Naive thymus-derived CD4-positive, alpha-beta T cell (primary cell): ENCODE measurements at regions not wholly inside any gene's neighbourhood (a gene's known extent, or its start where the extent isn't known, plus 50 kb on each side); places are given as distances from the start of the nearest gene placed in this dataset.

Experiments used
- ATAC-seq: fragments of 150-1000 bp; cut with Tn5 transposase; 2 replicates; pipeline ENCODE4 v1.10.0; 2021; ENCODE audit warnings: mild to moderate bottlenecking, moderate library complexity
- CTCF ChIA-PET: fragments of 350-600 bp; sonication (Branson Sonifier 250); formaldehyde crosslinking; loops from one replicate; lab custom pipeline; 2021; ENCODE audit warnings: antibody characterized with exemption; lab: Charles Lee
- POLR2A ChIA-PET: fragments of 350-600 bp; sonication (Branson Sonifier 250); formaldehyde crosslinking; loops from one replicate; lab custom pipeline; 2021; ENCODE audit warnings: antibody characterized with exemption, inconsistent platforms; lab: Charles Lee
- DNase-seq, 9 donors: peaks; one replicate each; pipeline versions ENCODE4 v3.0.0 to v3.0.0-alpha.2; 2020 to 2022; ENCODE audit warnings: mixed read lengths in 1 of 9
- H3K27ac ChIP-seq: one replicate; pipeline ENCODE4 v1.7.0; 2013; ENCODE audit warnings: mild to moderate bottlenecking, low read depth, low read length, moderate library complexity
- H3K27me3 ChIP-seq, 2 donors: one replicate each; pipeline ENCODE4 v1.7.0; 2013; ENCODE audit warnings: low read length in 2 of 2, mild to moderate bottlenecking in 2 of 2, moderate library complexity in 2 of 2; ENCODE audit not compliant: control insufficient read depth in 2 of 2, insufficient read depth in 2 of 2
- H3K36me3 ChIP-seq, 3 experiments: 1 replicate in 2 of 3; 2 replicates in 1 of 3; pipeline ENCODE4 v1.7.0; 2013; ENCODE audit warnings: low read length in 3 of 3, mild to moderate bottlenecking in 3 of 3, moderate library complexity in 1 of 3; ENCODE audit not compliant: insufficient read depth in 3 of 3, control insufficient read depth in 2 of 3
- H3K4me1 ChIP-seq, 2 donors: one replicate each; pipeline ENCODE4 v1.7.0; 2013; ENCODE audit warnings: low read length in 2 of 2, mild to moderate bottlenecking in 2 of 2, moderate library complexity in 1 of 2; ENCODE audit not compliant: control insufficient read depth in 2 of 2, insufficient read depth in 2 of 2
- H3K4me3 ChIP-seq: 2 replicates; pipeline ENCODE4 v1.7.0; 2013; ENCODE audit warnings: mild to moderate bottlenecking, low read length
- H3K9me3 ChIP-seq, 3 experiments: 1 replicate in 2 of 3; 2 replicates in 1 of 3; pipeline ENCODE4 v1.7.0; 2013; ENCODE audit warnings: low read length in 3 of 3; ENCODE audit not compliant: control insufficient read depth in 2 of 3
- H3K27ac Mint-ChIP-seq, 9 donors: one replicate each; pipeline ENCODE4 v1.8.0; 2020 to 2022; ENCODE audit warnings: mixed read lengths in 9 of 9, mild to moderate bottlenecking in 8 of 9, moderate library complexity in 5 of 9, inconsistent platforms in 2 of 9
- H3K27me3 Mint-ChIP-seq, 5 donors: one replicate each; pipeline ENCODE4 v1.8.0; 2021 to 2022; ENCODE audit warnings: mixed read lengths in 5 of 5, mild to moderate bottlenecking in 1 of 5
- H3K36me3 Mint-ChIP-seq, 5 donors: one replicate each; pipeline ENCODE4 v1.8.0; 2020 to 2022; ENCODE audit warnings: mixed read lengths in 5 of 5, mild to moderate bottlenecking in 3 of 5, inconsistent platforms in 1 of 5
- H3K4me1 Mint-ChIP-seq, 7 donors: one replicate each; pipeline ENCODE4 v1.8.0; 2020 to 2022; ENCODE audit warnings: mixed read lengths in 7 of 7, mild to moderate bottlenecking in 3 of 7, inconsistent platforms in 1 of 7
- H3K4me3 Mint-ChIP-seq, 10 donors: one replicate each; pipeline ENCODE4 v1.8.0; 2020 to 2022; ENCODE audit warnings: mild to moderate bottlenecking in 10 of 10, mixed read lengths in 10 of 10, moderate library complexity in 6 of 10, inconsistent platforms in 2 of 10
- H3K9me3 Mint-ChIP-seq, 11 donors: one replicate each; pipeline ENCODE4 v1.8.0; 2020 to 2022; ENCODE audit warnings: mixed read lengths in 11 of 11, mild to moderate bottlenecking in 4 of 11, inconsistent platforms in 1 of 11, moderate library complexity in 1 of 11
- intact Hi-C, 2 donors: fragments of 100-400 bp; cut with micrococcal nuclease; formaldehyde crosslinking; loops; one replicate each; pipeline ENCODE4 v1.15.1; 2023

DNA sequence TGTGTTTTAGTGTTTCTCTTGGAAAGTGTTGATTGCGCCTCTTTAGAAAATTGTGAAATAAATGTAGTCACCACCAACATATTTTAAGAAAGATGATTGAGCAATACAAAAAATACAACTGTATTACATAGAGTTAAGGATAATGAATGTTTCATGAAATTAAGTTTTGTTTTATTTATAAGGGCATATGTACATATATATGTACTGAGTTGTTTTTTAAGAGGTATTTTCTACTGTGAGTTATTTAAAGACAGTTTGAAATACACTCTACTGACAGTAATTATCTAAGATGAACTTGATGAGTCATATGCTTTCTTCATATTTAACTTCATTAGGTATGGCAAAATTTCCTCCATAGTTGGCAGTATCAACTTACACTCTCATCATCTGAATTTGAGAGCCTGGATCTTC is 411.7 kb downstream of the HS3ST3B1 start:
- ChIA-PET CTCF (no interaction called here), POLR2A (no interaction called here)
- Histone ChIP-seq H3K27ac (no peak overlapping the region), H3K4me1 (no peaks in the 10 kb centered on the region), H3K4me3 (no peak overlapping the region), H3K27me3 (no peaks in the 10 kb centered on the region), H3K9me3 (no peaks in the 10 kb centered on the region), H3K36me3 (no peaks in the 10 kb centered on the region)
- Mint-ChIP-seq H3K27ac (no peak overlapping the region), H3K27me3 (peaks cover 0 to 7% (median 3%) of the 10 kb centered on the region in 5 donors), H3K4me3 (no peak overlapping the region), H3K36me3 (no peaks in the 10 kb centered on the region), H3K9me3 (peaks cover 0 to 1% (median 0%) of the 10 kb centered on the region in 11 donors), H3K4me1 (no peaks in the 10 kb centered on the region)
- no peak for ATAC-seq
- intact Hi-C loops, result no loop called here
- DNase-seq, result no peak

DNA sequence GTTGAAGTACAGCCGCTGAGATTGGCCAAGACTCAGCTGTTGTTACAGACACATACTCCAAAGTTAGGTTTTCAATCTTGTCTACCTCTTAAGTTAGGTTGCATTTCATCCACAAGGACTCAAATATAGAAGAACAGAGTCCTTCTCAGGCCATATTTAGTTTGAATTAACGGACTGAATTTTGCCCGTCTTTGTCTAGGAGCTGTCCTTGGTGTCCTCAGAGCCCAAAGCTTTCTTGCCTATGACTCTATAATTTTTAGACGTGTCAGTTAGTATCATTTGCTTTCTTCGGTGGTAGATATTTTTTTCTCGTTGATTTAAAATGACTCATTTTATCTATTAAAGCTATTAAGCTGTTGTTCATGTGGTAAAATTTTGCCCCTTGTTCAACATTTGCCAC is 403.2 kb downstream of the HS3ST3B1 start:
- Histone ChIP-seq H3K9me3 (no peaks in the 10 kb centered on the region), H3K27me3 (no peaks in the 10 kb centered on the region), H3K36me3 (no peaks in the 10 kb centered on the region), H3K4me1 (no peaks in the 10 kb centered on the region), H3K4me3 (no peak overlapping the region), H3K27ac (no peak overlapping the region)
- H3K4me3 Mint-ChIP-seq, result no peak overlapping the region
- no peaks in the 10 kb centered on the region for H3K27me3 Mint-ChIP-seq
- CTCF ChIA-PET, result no interaction called here
- no peak for ATAC-seq
- POLR2A ChIA-PET, result no interaction called here
- no peaks in the 10 kb centered on the region for H3K4me1 Mint-ChIP-seq
- no peaks in the 10 kb centered on the region for H3K36me3 Mint-ChIP-seq
- intact Hi-C loops, result no loop called here
- DNase-seq, result no peak
- H3K9me3 Mint-ChIP-seq, result no peaks in the 10 kb centered on the region
- no peak overlapping the region for H3K27ac Mint-ChIP-seq

DNA sequence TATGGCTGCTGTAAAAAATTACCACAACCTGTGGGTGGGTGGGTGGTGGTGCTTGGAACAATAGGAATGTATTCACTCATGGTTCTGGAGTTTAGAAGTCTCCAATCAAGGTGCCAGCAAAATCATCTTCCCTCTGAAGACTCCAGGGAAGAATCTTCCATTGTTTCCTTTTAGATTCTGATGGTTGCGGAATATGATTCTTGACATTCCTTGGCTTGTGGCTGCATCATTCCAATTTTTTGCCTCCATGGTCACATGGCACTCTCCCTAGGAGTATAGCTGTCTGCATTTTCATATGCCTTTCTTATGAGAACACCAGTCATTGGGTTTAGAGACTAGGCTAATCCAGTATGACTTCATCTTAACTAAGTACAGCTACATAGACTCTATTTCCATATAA is 401.0 kb downstream of the HS3ST3B1 start:
- CTCF ChIA-PET, result no interaction called here
- no peaks in the 10 kb centered on the region for H3K9me3 ChIP-seq
- H3K4me3 ChIP-seq, result no peak overlapping the region
- no peaks in the 10 kb centered on the region for H3K4me1 ChIP-seq
- H3K9me3 Mint-ChIP-seq, result no peaks in the 10 kb centered on the region
- no peak overlapping the region for H3K27ac Mint-ChIP-seq
- no peaks in the 10 kb centered on the region for H3K4me1 Mint-ChIP-seq
- H3K4me3 Mint-ChIP-seq, result no peak overlapping the region
- intact Hi-C loops, result no loop called here
- no peak for ATAC-seq
- POLR2A ChIA-PET, result no interaction called here
- no peak for DNase-seq
- no peak overlapping the region for H3K27ac ChIP-seq
- H3K36me3 Mint-ChIP-seq, result no peaks in the 10 kb centered on the region
- no peaks in the 10 kb centered on the region for H3K27me3 ChIP-seq
- H3K27me3 Mint-ChIP-seq, result no peaks in the 10 kb centered on the region
- no peaks in the 10 kb centered on the region for H3K36me3 ChIP-seq

DNA sequence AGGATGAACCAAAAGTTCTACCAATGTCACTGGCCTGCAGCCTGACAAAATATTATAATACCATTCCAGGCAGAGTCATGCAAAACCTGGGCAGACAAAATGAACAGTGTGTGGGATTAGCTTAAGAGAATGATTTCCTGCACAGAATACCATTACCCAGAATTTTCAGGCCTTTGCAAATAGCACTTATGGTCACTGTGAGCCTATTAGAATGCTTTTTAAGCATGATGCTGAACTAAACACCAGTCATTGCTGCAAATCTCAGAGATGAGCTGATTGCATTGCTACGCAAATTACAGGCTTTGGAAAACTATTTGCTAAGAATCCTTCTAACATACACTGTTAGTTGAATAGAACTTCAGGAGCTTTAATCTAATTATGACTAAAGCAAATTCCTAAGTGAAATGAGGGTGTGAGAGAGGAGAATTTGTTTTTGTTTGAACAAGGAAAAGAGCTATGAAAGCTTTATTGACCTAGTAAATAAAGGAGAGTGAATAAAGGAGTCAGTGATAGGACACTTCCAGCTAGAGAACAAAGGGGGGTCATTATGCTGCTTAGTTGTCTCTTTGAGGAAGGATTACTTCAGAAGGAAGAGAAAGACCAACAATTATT is 398.8 kb downstream of the HS3ST3B1 start:
- Histone ChIP-seq H3K36me3 (no peaks in the 10 kb centered on the region), H3K9me3 (no peaks in the 10 kb centered on the region), H3K27me3 (no peaks in the 10 kb centered on the region), H3K4me1 (no peaks in the 10 kb centered on the region), H3K27ac (no peak overlapping the region), H3K4me3 (no peak overlapping the region)
- DNase-seq (no peak), ATAC-seq (no peak)
- CTCF ChIA-PET, result no interaction called here
- POLR2A ChIA-PET, result no interaction called here
- H3K27ac Mint-ChIP-seq, result no peak overlapping the region
- H3K9me3 Mint-ChIP-seq, result no peaks in the 10 kb centered on the region
- no peaks in the 10 kb centered on the region for H3K36me3 Mint-ChIP-seq
- intact Hi-C loops, result no loop called here
- H3K4me3 Mint-ChIP-seq, result no peak overlapping the region
- peaks cover 0 to 3% (median 0%) of the 10 kb centered on the region in 7 donors for H3K4me1 Mint-ChIP-seq
- peaks cover 0 to 4% (median 0%) of the 10 kb centered on the region in 5 donors for H3K27me3 Mint-ChIP-seq

DNA sequence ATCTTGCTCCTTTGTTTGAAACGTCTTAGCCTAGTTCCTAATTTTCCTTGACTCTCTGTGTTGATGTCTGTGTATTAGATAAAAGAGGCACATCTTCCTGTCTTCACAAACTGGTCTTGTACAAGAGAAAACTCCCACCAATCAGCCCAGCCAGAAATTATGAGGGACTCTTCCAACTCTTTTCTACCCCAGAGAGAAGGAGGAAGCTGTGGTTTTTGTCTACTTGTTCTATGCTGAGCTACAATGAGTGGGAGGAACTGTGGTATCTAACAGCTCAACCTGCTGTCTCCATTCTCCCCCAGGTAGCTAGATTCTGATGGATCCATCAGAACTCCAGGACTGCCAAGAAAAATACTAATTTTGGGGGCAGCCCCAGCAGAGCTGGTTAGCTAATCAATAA is 392.5 kb downstream of the HS3ST3B1 start:
- Histone ChIP-seq H3K36me3 (no peaks in the 10 kb centered on the region), H3K4me3 (no peak overlapping the region), H3K4me1 (peaks cover 0 to 4% of the 10 kb centered on the region in 2 donors), H3K27ac (no peak overlapping the region), H3K27me3 (no peaks in the 10 kb centered on the region), H3K9me3 (no peaks in the 10 kb centered on the region)
- peaks cover 0 to 9% (median 0%) of the 10 kb centered on the region in 5 donors for H3K27me3 Mint-ChIP-seq
- H3K36me3 Mint-ChIP-seq, result peaks cover 0 to 18% (median 0%) of the 10 kb centered on the region in 5 donors
- ATAC-seq (peak; percentile 57), DNase-seq (peak in 3 of 9 donors; percentile 6 to 27 (median 14))
- H3K9me3 Mint-ChIP-seq, result peaks cover 0 to 40% (median 19%) of the 10 kb centered on the region in 11 donors
- ChIA-PET CTCF (no interaction called here), POLR2A (no interaction called here)
- intact Hi-C loops, result no loop called here
- peak overlapping the region in 2 of 9 donors; percentile 27 to 33 for H3K27ac Mint-ChIP-seq
- peaks cover 0 to 18% (median 14%) of the 10 kb centered on the region in 7 donors for H3K4me1 Mint-ChIP-seq
- H3K4me3 Mint-ChIP-seq, result peak overlapping the region in 6 of 10 donors; percentile 9 to 26 (median 24)

DNA sequence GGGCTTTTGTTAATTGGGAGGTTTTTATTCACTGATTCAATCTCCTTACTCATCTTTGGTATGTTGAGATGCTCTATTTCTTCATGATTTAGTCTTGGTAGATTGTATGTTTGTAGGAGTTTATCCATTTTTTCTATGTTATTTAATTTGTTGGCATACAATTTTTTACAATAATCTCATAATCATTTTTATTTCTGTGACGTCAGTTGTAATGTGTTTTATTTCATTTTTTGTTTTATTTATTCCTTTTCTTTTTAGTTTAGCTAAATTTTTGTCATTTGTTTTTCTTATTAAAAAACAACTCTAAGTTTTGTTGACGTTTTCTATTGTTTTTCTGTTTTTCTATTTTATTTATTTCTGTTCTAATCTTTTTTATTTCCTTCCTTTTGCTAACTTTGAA is 389.8 kb downstream of the HS3ST3B1 start:
- Histone ChIP-seq H3K4me3 (no peak overlapping the region), H3K27ac (no peak overlapping the region), H3K27me3 (no peaks in the 10 kb centered on the region), H3K9me3 (no peaks in the 10 kb centered on the region), H3K4me1 (peaks cover 0 to 4% of the 10 kb centered on the region in 2 donors), H3K36me3 (no peaks in the 10 kb centered on the region)
- ChIA-PET POLR2A (interaction anchor here (0.8 kb wide), 1 partner anchor 206 kb away, joined by 4 read pairs; no protein-coding TSS in a partner anchor), CTCF (no interaction called here)
- no peak for ATAC-seq
- H3K9me3 Mint-ChIP-seq, result peaks cover 0 to 40% (median 19%) of the 10 kb centered on the region in 11 donors
- peaks cover 0 to 9% (median 0%) of the 10 kb centered on the region in 5 donors for H3K27me3 Mint-ChIP-seq
- intact Hi-C loops, result no loop called here
- peaks cover 0 to 18% (median 0%) of the 10 kb centered on the region in 5 donors for H3K36me3 Mint-ChIP-seq
- peaks cover 0 to 24% (median 15%) of the 10 kb centered on the region in 7 donors for H3K4me1 Mint-ChIP-seq
- no peak overlapping the region for H3K4me3 Mint-ChIP-seq
- no peak for DNase-seq
- no peak overlapping the region for H3K27ac Mint-ChIP-seq

DNA sequence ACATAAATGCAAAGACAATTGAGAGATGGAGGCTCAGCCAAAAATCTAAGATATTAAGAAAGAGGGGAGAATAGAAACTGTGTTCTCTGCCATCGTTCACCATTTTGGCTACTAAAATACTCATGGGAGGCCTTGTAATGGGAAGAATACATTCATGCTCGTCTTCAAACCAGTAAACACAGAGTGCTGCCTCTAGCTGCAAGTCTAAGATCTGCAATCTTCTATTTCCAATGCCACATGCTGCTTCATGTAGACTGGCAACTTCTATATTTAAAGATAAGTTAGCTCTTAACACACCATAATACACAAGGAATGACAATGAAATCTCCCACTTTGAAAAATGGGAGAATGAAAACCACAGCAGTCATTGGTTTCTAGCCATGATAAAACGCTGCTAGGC is 387.3 kb downstream of the HS3ST3B1 start:
- Mint-ChIP-seq H3K4me3 (no peak overlapping the region), H3K4me1 (peaks cover 0 to 10% (median 1%) of the 10 kb centered on the region in 7 donors), H3K27ac (no peak overlapping the region), H3K9me3 (peaks cover 0 to 37% (median 17%) of the 10 kb centered on the region in 11 donors), H3K36me3 (peaks cover 0 to 15% (median 0%) of the 10 kb centered on the region in 5 donors), H3K27me3 (peaks cover 0 to 5% (median 2%) of the 10 kb centered on the region in 5 donors)
- DNase-seq, result no peak
- Histone ChIP-seq H3K4me1 (no peaks in the 10 kb centered on the region), H3K27ac (no peak overlapping the region), H3K27me3 (no peaks in the 10 kb centered on the region), H3K9me3 (no peaks in the 10 kb centered on the region), H3K4me3 (no peak overlapping the region), H3K36me3 (no peaks in the 10 kb centered on the region)
- no peak for ATAC-seq
- CTCF ChIA-PET, result no interaction called here
- intact Hi-C loops, result no loop called here
- POLR2A ChIA-PET, result no interaction called here
